Fibroblast of lung (primary cell): ENCODE measurements at regions not wholly inside any gene's neighbourhood (a gene's known extent, or its start where the extent isn't known, plus 50 kb on each side); places are given as distances from the start of the nearest gene placed in this dataset.

Experiments used
- DNase-seq, 2 donors: peaks; one replicate each; pipeline versions ENCODE4 v3.0.0 to v3.0.0-alpha.2; 2010; ENCODE audit warnings: low read depth in 2 of 2
- H2AFZ ChIP-seq: 2 replicates; pipeline ENCODE4 v1.5.1; 2012; ENCODE audit warnings: low read length, control low read depth, inconsistent platforms
- H3K27ac ChIP-seq: 2 replicates; pipeline ENCODE4 v1.5.1; 2011; ENCODE audit warnings: low read length, control low read depth; ENCODE audit not compliant: insufficient read depth
- H3K27me3 ChIP-seq: 2 replicates; pipeline ENCODE4 v1.5.1; 2011; ENCODE audit warnings: mild to moderate bottlenecking, low read length; ENCODE audit not compliant: control insufficient read depth, insufficient read depth
- H3K36me3 ChIP-seq: 2 replicates; pipeline ENCODE4 v1.5.1; 2011; ENCODE audit warnings: low read length; ENCODE audit not compliant: control insufficient read depth, insufficient read depth
- H3K4me1 ChIP-seq: 2 replicates; pipeline ENCODE4 v1.5.1; 2011; ENCODE audit warnings: low read length; ENCODE audit not compliant: control insufficient read depth, insufficient read depth; ENCODE audit errors: extremely low read depth
- H3K4me2 ChIP-seq: 2 replicates; pipeline ENCODE4 v1.5.1; 2011; ENCODE audit warnings: low read length, control low read depth; ENCODE audit not compliant: insufficient read depth; ENCODE audit errors: extremely low read depth
- H3K4me3 ChIP-seq, 4 experiments: fragments of 200-600 bp in 1 of 4; sonication (generic) in 1 of 4; replicated peaks in 1 of 4; 2 replicates each; pipeline ENCODE4 v1.5.1; 2011 to 2016; ENCODE audit warnings: low read length in 4 of 4, low read depth in 3 of 4, mild to moderate bottlenecking in 3 of 4, control low read depth in 2 of 4, inconsistent platforms in 1 of 4, mixed read lengths in 1 of 4; ENCODE audit not compliant: insufficient read depth in 1 of 4; ENCODE audit errors: control extremely low read depth in 1 of 4
- H3K79me2 ChIP-seq: 2 replicates; pipeline ENCODE4 v1.5.1; 2012; ENCODE audit warnings: mild to moderate bottlenecking, low read length, inconsistent platforms; ENCODE audit not compliant: control insufficient read depth, insufficient read depth
- H3K9ac ChIP-seq: 2 replicates; pipeline ENCODE4 v1.5.1; 2011; ENCODE audit warnings: mild to moderate bottlenecking, low read length, control low read depth; ENCODE audit not compliant: insufficient read depth
- H3K9me3 ChIP-seq: 2 replicates; pipeline ENCODE4 v1.5.1; 2012; ENCODE audit warnings: low read depth, low read length; ENCODE audit not compliant: control insufficient read depth, insufficient read depth
- H4K20me1 ChIP-seq: 2 replicates; pipeline ENCODE4 v1.5.1; 2011; ENCODE audit warnings: low read length; ENCODE audit not compliant: control insufficient read depth, insufficient read depth; ENCODE audit errors: extremely low read depth
- CTCF ChIP-seq, 2 donors: IDR thresholded peaks in 1 of 2; conservative IDR thresholded peaks in 1 of 2; 1 replicate in 1 of 2; 2 replicates in 1 of 2; pipeline ENCODE4 v1.5.1; 2011 to 2012; ENCODE audit warnings: low read length in 2 of 2, control low read depth in 1 of 2, inconsistent platforms in 1 of 2, low read depth in 1 of 2, mild to moderate bottlenecking in 1 of 2
- EZH2 ChIP-seq: IDR thresholded peaks from 2 replicates; pipeline ENCODE4 v1.5.1; 2012; ENCODE audit warnings: low read length, control low read depth, mild to moderate bottlenecking; ENCODE audit errors: missing control alignments

- Histone ChIP-seq H3K9me3 (no peaks in the 10 kb centered on the region), H3K79me2 (no peaks in the 10 kb centered on the region), H3K27me3 (no peaks in the 10 kb centered on the region), H3K27ac (no peak overlapping the region), H3K36me3 (no peaks in the 10 kb centered on the region), H3K4me2 (no peak overlapping the region), H4K20me1 (no peaks in the 10 kb centered on the region), H2AFZ (no peak overlapping the region), H3K9ac (no peak overlapping the region), H3K4me1 (no peaks in the 10 kb centered on the region), H3K4me3 (no peak overlapping the region)
- no peak for DNase-seq
- TF ChIP-seq EZH2 (no peak), CTCF (conservative IDR thresholded peaks at IDR 0.05 in 1 of 2, IDR thresholded peaks at IDR 0.05 in 1 of 2; ENCODE audit: low read depth in 1 of 2, low read length in 2 of 2) (no peak)
These were observed 1312.1 kb downstream of the ADGRL3 start for GRCh38 chr4:62512271-62512670.

- Histone ChIP-seq H3K4me3 (no peak overlapping the region), H3K27ac (no peak overlapping the region), H3K9me3 (no peaks in the 10 kb centered on the region), H4K20me1 (no peaks in the 10 kb centered on the region), H3K4me2 (no peak overlapping the region), H3K36me3 (no peaks in the 10 kb centered on the region), H3K27me3 (no peaks in the 10 kb centered on the region), H3K9ac (no peak overlapping the region), H3K79me2 (no peaks in the 10 kb centered on the region), H2AFZ (no peak overlapping the region), H3K4me1 (no peaks in the 10 kb centered on the region)
- no peak for TF ChIP-seq CTCF (conservative IDR thresholded peaks at IDR 0.05 in 1 of 2, IDR thresholded peaks at IDR 0.05 in 1 of 2; ENCODE audit: low read depth in 1 of 2, low read length in 2 of 2)
- no peak for TF ChIP-seq EZH2
- no peak for DNase-seq
These were observed 1310.1 kb downstream of the ADGRL3 start for GRCh38 chr4:62510228-62510627.

- Histone ChIP-seq H3K9ac (no peak overlapping the region), H3K4me1 (no peaks in the 10 kb centered on the region), H3K4me2 (no peak overlapping the region), H4K20me1 (no peaks in the 10 kb centered on the region), H3K36me3 (no peaks in the 10 kb centered on the region), H3K4me3 (no peak overlapping the region), H3K9me3 (no peaks in the 10 kb centered on the region), H2AFZ (no peak overlapping the region), H3K27me3 (no peaks in the 10 kb centered on the region), H3K79me2 (no peaks in the 10 kb centered on the region), H3K27ac (no peak overlapping the region)
- TF ChIP-seq EZH2 (no peak), CTCF (conservative IDR thresholded peaks at IDR 0.05 in 1 of 2, IDR thresholded peaks at IDR 0.05 in 1 of 2; ENCODE audit: low read depth in 1 of 2, low read length in 2 of 2) (no peak)
- no peak for DNase-seq
These were observed 1300.2 kb downstream of the ADGRL3 start for GRCh38 chr4:62500296-62500695.
